ENCODE measurements at regions not wholly inside any gene's neighbourhood (a gene's known extent, or its start where the extent isn't known, plus 50 kb on each side); places are given as distances from the start of the nearest gene placed in this dataset.
"Not testable (repeated sequence)": the region's sequence is repeated elsewhere in the genome, so short reads cannot be mapped to it uniquely, and the experiment has no call there.

GRCh38 chr10:121340271-121340831 lies 257.9 kb downstream of the FGFR2 start:
- no peak for DNase-seq (ENCODE audit: low read depth)
- in situ Hi-C loops (cut with HindIII; ENCODE audit: low pct_unique_long_range_greater_than_20kb, low sequenced_read_pairs) = no loop called here

GRCh38 chr10:121351540-121351939 lies 246.7 kb downstream of the FGFR2 start:
- in situ Hi-C loops (cut with HindIII; ENCODE audit: low pct_unique_long_range_greater_than_20kb, low sequenced_read_pairs) = no loop called here

GRCh38 chr10:121352231-121352855 lies 245.9 kb downstream of the FGFR2 start:
- in situ Hi-C loops (cut with HindIII; ENCODE audit: low pct_unique_long_range_greater_than_20kb, low sequenced_read_pairs) = no loop called here
- no peak for DNase-seq (ENCODE audit: low read depth)

More at GRCh38 chr10:121351540-121351939, 246.7 kb downstream of the FGFR2 start:
- no peak for DNase-seq (ENCODE audit: low read depth)

GRCh38 chr10:121355161-121355560 lies 243.1 kb downstream of the FGFR2 start:
- no peak for DNase-seq (ENCODE audit: low read depth)
- in situ Hi-C loops (cut with HindIII; ENCODE audit: low pct_unique_long_range_greater_than_20kb, low sequenced_read_pairs) = no loop called here

- in situ Hi-C loops (cut with HindIII; ENCODE audit: low pct_unique_long_range_greater_than_20kb, low sequenced_read_pairs) = no loop called here
- no peak for DNase-seq (ENCODE audit: low read depth)
Observed at GRCh38 chr10:121356183-121356582, 242.1 kb downstream of the FGFR2 start.

GRCh38 chr10:121357401-121357800 lies 240.8 kb downstream of the FGFR2 start:
- in situ Hi-C loops (cut with HindIII; ENCODE audit: low pct_unique_long_range_greater_than_20kb, low sequenced_read_pairs) = no loop called here
- no peak for DNase-seq (ENCODE audit: low read depth)

- DNase-seq (ENCODE audit: low read depth) = no peak
- in situ Hi-C loops (cut with HindIII; ENCODE audit: low pct_unique_long_range_greater_than_20kb, low sequenced_read_pairs) = no loop called here
Observed at GRCh38 chr10:121362026-121362425, 236.2 kb downstream of the FGFR2 start.

GRCh38 chr10:121365566-121365965 lies 232.7 kb downstream of the FGFR2 start:
- DNase-seq (ENCODE audit: low read depth) = no peak
- in situ Hi-C loops (cut with HindIII; ENCODE audit: low pct_unique_long_range_greater_than_20kb, low sequenced_read_pairs) = no loop called here

GRCh38 chr10:121368347-121369025 lies 229.8 kb downstream of the FGFR2 start:
- DNase-seq (ENCODE audit: low read depth) = no peak
- in situ Hi-C loops (cut with HindIII; ENCODE audit: low pct_unique_long_range_greater_than_20kb, low sequenced_read_pairs) = no loop called here

GRCh38 chr10:121369616-121370015 lies 228.6 kb downstream of the FGFR2 start:
- no peak for DNase-seq (ENCODE audit: low read depth)
- in situ Hi-C loops (cut with HindIII; ENCODE audit: low pct_unique_long_range_greater_than_20kb, low sequenced_read_pairs) = no loop called here

GRCh38 chr10:121371836-121372235 lies 226.4 kb downstream of the FGFR2 start:
- no peak for DNase-seq (ENCODE audit: low read depth)
- in situ Hi-C loops (cut with HindIII; ENCODE audit: low pct_unique_long_range_greater_than_20kb, low sequenced_read_pairs) = no loop called here

GRCh38 chr10:121373411-121373810 lies 224.8 kb downstream of the FGFR2 start:
- DNase-seq (ENCODE audit: low read depth) = no peak
- in situ Hi-C loops (cut with HindIII; ENCODE audit: low pct_unique_long_range_greater_than_20kb, low sequenced_read_pairs) = no loop called here

- no peak for DNase-seq (ENCODE audit: low read depth)
- in situ Hi-C loops (cut with HindIII; ENCODE audit: low pct_unique_long_range_greater_than_20kb, low sequenced_read_pairs) = no loop called here
Observed at GRCh38 chr10:121374121-121374520, 224.1 kb downstream of the FGFR2 start.

GRCh38 chr10:121375172-121375571 lies 223.1 kb downstream of the FGFR2 start:
- DNase-seq (ENCODE audit: low read depth) = no peak
- in situ Hi-C loops (cut with HindIII; ENCODE audit: low pct_unique_long_range_greater_than_20kb, low sequenced_read_pairs) = no loop called here

- in situ Hi-C loops (cut with HindIII; ENCODE audit: low pct_unique_long_range_greater_than_20kb, low sequenced_read_pairs) = no loop called here
- DNase-seq (ENCODE audit: low read depth) = no peak
Observed at GRCh38 chr10:121378251-121378801, 219.9 kb downstream of the FGFR2 start.

GRCh38 chr10:121379013-121379412 lies 219.2 kb downstream of the FGFR2 start:
- DNase-seq (ENCODE audit: low read depth) = no peak
- in situ Hi-C loops (cut with HindIII; ENCODE audit: low pct_unique_long_range_greater_than_20kb, low sequenced_read_pairs) = no loop called here

- in situ Hi-C loops (cut with HindIII; ENCODE audit: low pct_unique_long_range_greater_than_20kb, low sequenced_read_pairs) = no loop called here
Observed at GRCh38 chr10:121380211-121380610, 218.0 kb downstream of the FGFR2 start.

GRCh38 chr10:121382029-121382520 lies 216.2 kb downstream of the FGFR2 start:
- DNase-seq (ENCODE audit: low read depth); in situ Hi-C loops (cut with HindIII; ENCODE audit: low pct_unique_long_range_greater_than_20kb, low sequenced_read_pairs): not testable (repeated sequence)

More at GRCh38 chr10:121380211-121380610, 218.0 kb downstream of the FGFR2 start:
- DNase-seq (ENCODE audit: low read depth) = no peak

GRCh38 chr10:121385136-121385535 lies 213.1 kb downstream of the FGFR2 start:
- DNase-seq (ENCODE audit: low read depth) = no peak
- in situ Hi-C loops (cut with HindIII; ENCODE audit: low pct_unique_long_range_greater_than_20kb, low sequenced_read_pairs) = no loop called here

Data from Caki2 (cell line).